Spleen (tissue), 11 donors: ENCODE measurements at regions not wholly inside any gene's neighbourhood (a gene's known extent, or its start where the extent isn't known, plus 50 kb on each side); places are given as distances from the start of the nearest gene placed in this dataset.
"Not testable (repeated sequence)": the region's sequence is repeated elsewhere in the genome, so short reads cannot be mapped to it uniquely, and the experiment has no call there.

ENCODE experiments used
- DNase-seq: peaks from one replicate; pipeline ENCODE4 v3.0.0-alpha.2; 2020
- H3K27ac ChIP-seq, 8 donors: fragments of 200-600 bp; sonication (generic) in 7 of 8; 1 replicate in 4 of 8; 2 replicates in 4 of 8; pipeline versions ENCODE4 v1.5.0 to v1.8.0; 2016 to 2021; ENCODE audit warnings: inconsistent platforms in 4 of 8, mild to moderate bottlenecking in 4 of 8, moderate library complexity in 1 of 8
- H3K27me3 ChIP-seq, 7 donors: fragments of 200-600 bp; sonication (generic) in 6 of 7; replicated peaks in 1 of 7; 1 replicate in 4 of 7; 2 replicates in 3 of 7; pipeline versions ENCODE4 v1.5.0 to v1.8.0; 2016 to 2021; ENCODE audit warnings: inconsistent platforms in 3 of 7, mild to moderate bottlenecking in 1 of 7
- H3K36me3 ChIP-seq, 6 donors: fragments of 200-600 bp; sonication (generic) in 5 of 6; 1 replicate in 4 of 6; 2 replicates in 2 of 6; pipeline versions ENCODE4 v1.5.0 to v1.8.0; 2016 to 2021; ENCODE audit warnings: inconsistent platforms in 2 of 6
- H3K4me1 ChIP-seq, 6 donors: fragments of 200-600 bp; sonication (generic) in 5 of 6; 1 replicate in 3 of 6; 2 replicates in 3 of 6; pipeline versions ENCODE4 v1.5.0 to v1.8.0; 2016 to 2021; ENCODE audit warnings: inconsistent platforms in 3 of 6
- H3K4me3 ChIP-seq, 8 donors: fragments of 200-600 bp; sonication (generic) in 7 of 8; 1 replicate in 4 of 8; 2 replicates in 4 of 8; pipeline versions ENCODE4 v1.5.0 to v1.8.0; 2016 to 2021; ENCODE audit warnings: inconsistent platforms in 4 of 8, mild to moderate bottlenecking in 4 of 8, moderate library complexity in 2 of 8
- H3K9me3 ChIP-seq, 8 donors: fragments of 200-600 bp; sonication (generic) in 7 of 8; 1 replicate in 4 of 8; 2 replicates in 4 of 8; pipeline versions ENCODE4 v1.5.0 to v1.8.0; 2016 to 2021; ENCODE audit warnings: inconsistent platforms in 4 of 8
- CTCF ChIP-seq, 11 experiments: fragments of 200-600 bp in 7 of 11; fragments of 450-650 bp in 4 of 11; sonication (generic) in 4 of 11; IDR thresholded peaks in 8 of 11; conservative IDR thresholded peaks in 3 of 11; 1 replicate in 7 of 11; 2 replicates in 4 of 11; pipeline versions ENCODE4 v1.4.0 to v1.8.0; 2016 to 2021; ENCODE audit warnings: antibody characterized with exemption in 11 of 11, inconsistent platforms in 4 of 11, mild to moderate bottlenecking in 1 of 11
- POLR2A ChIP-seq, 3 donors: fragments of 450-650 bp; IDR thresholded peaks; one replicate each; pipeline ENCODE4 v1.5.1; 2017; ENCODE audit warnings: antibody characterized with exemption in 3 of 3, mild to moderate bottlenecking in 1 of 3
- POLR2AphosphoS5 ChIP-seq, 3 donors: sonication (generic); formaldehyde crosslinking; IDR thresholded peaks; one replicate each; pipeline ENCODE4 v1.5.1; 2017; ENCODE audit warnings: antibody characterized with exemption in 3 of 3
- WGBS, 5 donors: extraction: QIAGEN DNeasy Blood & Tissue Kit in 3 of 5; methylation state at CpG; one replicate each; pipeline versions ENCODE4 v1.1.5 to v1.1.7; 2013 to 2018; 5-methylcytosine and 5-hydroxymethylcytosine counted together
- intact Hi-C: fragments of 100-400 bp; cut with DNase I; formaldehyde crosslinking; loops from one replicate; pipeline ENCODE4 v1.15.0; 2023; ENCODE audit warnings: low total_unique reads
- donor health status: healthy with polysubstance abuse.
- donor health status: DM: no; HTN: no; CAD: no; lungs with moderate emphysema.
- donor health status: DM: no; HTN: no; CAD: no.
- donor health status: Bipolar disorder and iron deficiency.
- donor health status: healthy.
- donor health status: DM: no; HTN: no; CAD: no.
- donor health status: DM: yes; HTN: yes; CAD: no.

- Histone ChIP-seq H3K36me3 (no peaks in the 10 kb centered on the region), H3K27me3 (no peaks in the 10 kb centered on the region), H3K4me3 (no peak overlapping the region), H3K4me1 (peaks cover 0 to 5% (median 0%) of the 10 kb centered on the region in 6 donors), H3K27ac (peak overlapping the region in 2 of 8 donors; percentile 11 to 18), H3K9me3 (peaks cover 0 to 10% (median 2%) of the 10 kb centered on the region in 8 donors)
- intact Hi-C loops, result no loop called here
- WGBS, 5 donors, result 40 to 62% (median 51%) methylated on average over 10 of the region's 10 CpGs
- DNase-seq, result no peak
- TF ChIP-seq CTCF (IDR thresholded peaks at IDR 0.05 in 8 of 11, conservative IDR thresholded peaks at IDR 0.05 in 3 of 11) (no peak), POLR2A (IDR thresholded peaks at IDR 0.05) (no peak), POLR2AphosphoS5 (IDR thresholded peaks at IDR 0.05) (no peak)
Observed at GRCh38 chr2:181790716-181791649, 100.5 kb upstream of the ITPRID2 start.

GRCh38 chr2:181792906-181793305, 98.6 kb upstream of the ITPRID2 start:
- DNase-seq, result no peak
- Histone ChIP-seq H3K4me1 (peaks cover 0 to 5% (median 0%) of the 10 kb centered on the region in 6 donors), H3K27me3 (no peaks in the 10 kb centered on the region), H3K9me3 (peaks cover 0 to 10% (median 2%) of the 10 kb centered on the region in 8 donors), H3K36me3 (no peaks in the 10 kb centered on the region), H3K27ac (no peak overlapping the region), H3K4me3 (no peak overlapping the region)
- 90 to 98% (median 94%) methylated on average over 1 of the region's 1 CpG for WGBS, 5 donors
- intact Hi-C loops, result no loop called here
- no peak for TF ChIP-seq CTCF (IDR thresholded peaks at IDR 0.05 in 8 of 11, conservative IDR thresholded peaks at IDR 0.05 in 3 of 11)
- no peak for TF ChIP-seq POLR2AphosphoS5 (IDR thresholded peaks at IDR 0.05)
- no peak for TF ChIP-seq POLR2A (IDR thresholded peaks at IDR 0.05)

- H3K27me3 ChIP-seq, result no peaks in the 10 kb centered on the region
- 54 to 87% (median 72%) methylated on average over 2 of the region's 2 CpGs for WGBS, 5 donors
- no peak overlapping the region for H3K4me3 ChIP-seq
- TF ChIP-seq POLR2A (IDR thresholded peaks at IDR 0.05), result no peak
- no peak for TF ChIP-seq CTCF (IDR thresholded peaks at IDR 0.05 in 8 of 11, conservative IDR thresholded peaks at IDR 0.05 in 3 of 11)
- no peak for TF ChIP-seq POLR2AphosphoS5 (IDR thresholded peaks at IDR 0.05)
- intact Hi-C loops, result no loop called here
- no peak overlapping the region for H3K27ac ChIP-seq
- H3K9me3 ChIP-seq, result peaks cover 0 to 8% (median under 1%) of the 10 kb centered on the region in 8 donors
- no peaks in the 10 kb centered on the region for H3K4me1 ChIP-seq
- no peaks in the 10 kb centered on the region for H3K36me3 ChIP-seq
- DNase-seq, result no peak
Observed at GRCh38 chr2:181798022-181798421, 93.5 kb upstream of the ITPRID2 start.

- H3K4me3 ChIP-seq, H3K9me3 ChIP-seq, intact Hi-C loops, DNase-seq, H3K27me3 ChIP-seq, H3K27ac ChIP-seq, H3K36me3 ChIP-seq: not testable (repeated sequence)
- peaks cover 0 to 13% (median 8%) of the 10 kb centered on the region in 6 donors for H3K4me1 ChIP-seq
- WGBS, 5 donors, result 94 to 100% (median 96%) methylated on average over 1 of the region's 1 CpG
Observed at GRCh38 chr2:181802300-181802699, 89.2 kb upstream of the ITPRID2 start.

- H3K4me3 ChIP-seq, H3K36me3 ChIP-seq, intact Hi-C loops, H3K27ac ChIP-seq, DNase-seq, H3K27me3 ChIP-seq, H3K9me3 ChIP-seq: not testable (repeated sequence)
- peaks cover 0 to 13% (median 8%) of the 10 kb centered on the region in 6 donors for H3K4me1 ChIP-seq
- 84 to 87% (median 85%) methylated on average over 12 of the region's 12 CpGs for WGBS, 5 donors
Observed at GRCh38 chr2:181803903-181804799, 87.4 kb upstream of the ITPRID2 start.
